Endothelial cell of umbilical vein (primary cell): ENCODE measurements at regions not wholly inside any gene's neighbourhood (a gene's known extent, or its start where the extent isn't known, plus 50 kb on each side); places are given as distances from the start of the nearest gene placed in this dataset.

ENCODE experiments used
- CTCF ChIP-seq, 2 donors: IDR thresholded peaks; 1 replicate in 1 of 2; 2 replicates in 1 of 2; pipeline ENCODE4 v1.5.1; 2011; ENCODE audit warnings: low read length in 2 of 2, mild to moderate bottlenecking in 2 of 2, moderate library complexity in 2 of 2, control low read depth in 1 of 2, inconsistent platforms in 1 of 2, low read depth in 1 of 2; ENCODE audit not compliant: insufficient read depth in 1 of 2; ENCODE audit errors: extremely low read depth in 1 of 2
- MYC ChIP-seq: IDR thresholded peaks from one replicate; pipeline ENCODE4 v1.6.1; 2011; ENCODE audit warnings: mild to moderate bottlenecking, low read depth, low read length
- POLR2A ChIP-seq: IDR thresholded peaks from 2 replicates; pipeline ENCODE4 v1.6.1; 2012; ENCODE audit warnings: low read depth, mild to moderate bottlenecking, control low read depth, low read length
- POLR2AphosphoS5 ChIP-seq: IDR thresholded peaks from 2 replicates; pipeline ENCODE4 v1.6.1; 2012; ENCODE audit warnings: low read depth, mild to moderate bottlenecking, control low read depth, low read length, moderate library complexity; ENCODE audit not compliant: insufficient read depth

GRCh38 chr3:63192248-63192647, 85.9 kb upstream of the SYNPR start:
- TF ChIP-seq CTCF (IDR thresholded peaks at IDR 0.05; ENCODE audit: extremely low read depth in 1 of 2, insufficient read depth in 1 of 2, low read depth in 1 of 2, low read length in 2 of 2) (no peak), POLR2AphosphoS5 (no peak), POLR2A (no peak), MYC (no peak)
